ENCODE measurements at regions not wholly inside any gene's neighbourhood (a gene's known extent, or its start where the extent isn't known, plus 50 kb on each side); places are given as distances from the start of the nearest gene placed in this dataset.

DNA sequence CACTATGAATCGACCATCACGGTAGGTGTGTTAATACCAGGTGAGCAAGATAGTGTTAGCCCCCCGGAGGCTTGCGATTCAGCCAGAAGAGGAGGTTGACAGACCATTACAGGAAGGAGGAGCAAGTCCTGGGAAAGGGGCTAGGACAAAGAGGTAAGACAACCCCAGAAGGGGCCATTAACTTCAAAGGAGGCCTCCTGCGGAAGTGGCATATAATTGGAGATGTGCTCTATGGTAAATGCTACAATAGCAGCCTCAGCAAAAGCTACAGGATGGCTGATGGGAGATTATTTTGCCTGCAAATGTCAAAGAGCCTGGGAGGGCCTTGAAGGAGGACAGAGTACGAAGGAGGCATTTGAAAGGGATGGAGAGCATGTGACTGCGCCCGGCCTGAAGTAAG is 108.6 kb upstream of the CITED2 start:
- no peaks in the 10 kb centered on the region for H4K20me1 ChIP-seq (ENCODE audit: low read depth)
- H3K27me3 ChIP-seq: no peaks in the 10 kb centered on the region
- no peaks in the 10 kb centered on the region for H3K36me3 Mint-ChIP-seq
- no peaks in the 10 kb centered on the region for H3K79me2 ChIP-seq (ENCODE audit: low read depth)
- H3K4me3 ChIP-seq: no peak overlapping the region
- peaks cover 2% of the 10 kb centered on the region for H3K27me3 Mint-ChIP-seq (ENCODE audit: insufficient read depth, low read depth)
- H3K4me3 Mint-ChIP-seq: peak overlapping the region; percentile 67
- no peaks in the 10 kb centered on the region for H3K9me3 Mint-ChIP-seq
- H3K4me1 Mint-ChIP-seq: peaks cover 56% of the 10 kb centered on the region
- H3F3A ChIP-seq (ENCODE audit: low read depth): peaks cover 32% of the 10 kb centered on the region
- peak overlapping the region; percentile 50 for H3K4me2 ChIP-seq
- no peaks in the 10 kb centered on the region for H3K36me3 ChIP-seq
- peak; percentile 60 for DNase-seq (ENCODE audit: low spot score)
- H3K9ac ChIP-seq: no peak overlapping the region
- peak overlapping the region; percentile 95 for H3K27ac Mint-ChIP-seq
- H3K9me3 ChIP-seq (ENCODE audit: low read depth): no peaks in the 10 kb centered on the region
- no peak overlapping the region for H2AFZ ChIP-seq (replicated peaks)
- H3K4me1 ChIP-seq: peaks cover 55% of the 10 kb centered on the region
- TF ChIP-seq EZH2 (IDR thresholded peaks at IDR 0.05) (no peak), EZH2phosphoT487 (IDR thresholded peaks at IDR 0.05) (no peak)
- TF ChIP-seq, protein P1, sequence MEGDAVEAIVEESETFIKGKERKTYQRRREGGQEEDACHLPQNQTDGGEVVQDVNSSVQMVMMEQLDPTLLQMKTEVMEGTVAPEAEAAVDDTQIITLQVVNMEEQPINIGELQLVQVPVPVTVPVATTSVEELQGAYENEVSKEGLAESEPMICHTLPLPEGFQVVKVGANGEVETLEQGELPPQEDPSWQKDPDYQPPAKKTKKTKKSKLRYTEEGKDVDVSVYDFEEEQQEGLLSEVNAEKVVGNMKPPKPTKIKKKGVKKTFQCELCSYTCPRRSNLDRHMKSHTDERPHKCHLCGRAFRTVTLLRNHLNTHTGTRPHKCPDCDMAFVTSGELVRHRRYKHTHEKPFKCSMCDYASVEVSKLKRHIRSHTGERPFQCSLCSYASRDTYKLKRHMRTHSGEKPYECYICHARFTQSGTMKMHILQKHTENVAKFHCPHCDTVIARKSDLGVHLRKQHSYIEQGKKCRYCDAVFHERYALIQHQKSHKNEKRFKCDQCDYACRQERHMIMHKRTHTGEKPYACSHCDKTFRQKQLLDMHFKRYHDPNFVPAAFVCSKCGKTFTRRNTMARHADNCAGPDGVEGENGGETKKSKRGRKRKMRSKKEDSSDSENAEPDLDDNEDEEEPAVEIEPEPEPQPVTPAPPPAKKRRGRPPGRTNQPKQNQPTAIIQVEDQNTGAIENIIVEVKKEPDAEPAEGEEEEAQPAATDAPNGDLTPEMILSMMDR (IDR thresholded peaks at IDR 0.05): no peak
- H3K27ac ChIP-seq: peak overlapping the region; percentile 35

DNA sequence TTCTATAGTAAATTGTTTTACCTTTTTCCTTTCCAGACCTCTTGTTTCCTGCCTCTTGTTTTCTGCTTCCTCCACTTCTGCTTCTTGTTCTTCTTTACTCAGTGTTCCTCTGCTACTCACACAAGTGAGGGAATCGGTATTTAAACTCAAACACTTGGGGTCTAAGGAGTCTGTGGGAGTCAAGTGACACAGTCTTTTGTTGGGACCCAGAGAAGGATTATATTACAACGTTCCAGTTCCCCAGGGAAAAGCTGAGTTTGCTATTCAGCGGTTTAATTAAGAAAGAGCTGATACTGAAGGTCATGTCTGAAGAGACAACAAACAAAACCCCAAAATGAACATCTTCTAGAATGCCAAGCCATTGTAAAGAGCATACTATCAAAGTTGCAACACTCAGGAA is 107.8 kb upstream of the CITED2 start:
- no peaks in the 10 kb centered on the region for H3K79me2 ChIP-seq (ENCODE audit: low read depth)
- H3K9me3 Mint-ChIP-seq: no peaks in the 10 kb centered on the region
- H3K4me3 Mint-ChIP-seq: peak overlapping the region; percentile 4
- H3K9me3 ChIP-seq (ENCODE audit: low read depth): no peaks in the 10 kb centered on the region
- H3K4me1 ChIP-seq: peaks cover 47% of the 10 kb centered on the region
- no peak overlapping the region for H3K9ac ChIP-seq
- no peak overlapping the region for H2AFZ ChIP-seq (replicated peaks)
- peaks cover 32% of the 10 kb centered on the region for H3F3A ChIP-seq (ENCODE audit: low read depth)
- H3K36me3 Mint-ChIP-seq: peaks cover 4% of the 10 kb centered on the region
- H3K4me1 Mint-ChIP-seq: peaks cover 49% of the 10 kb centered on the region
- peak overlapping the region; percentile 94 for H3K27ac Mint-ChIP-seq
- no peak overlapping the region for H3K4me3 ChIP-seq
- TF ChIP-seq EZH2phosphoT487 (IDR thresholded peaks at IDR 0.05) (no peak), EZH2 (IDR thresholded peaks at IDR 0.05) (no peak)
- TF ChIP-seq, protein P1 (IDR thresholded peaks at IDR 0.05): no peak
- peak; percentile 23 for DNase-seq (ENCODE audit: low spot score)
- no peak overlapping the region for H3K27ac ChIP-seq
- peaks cover 2% of the 10 kb centered on the region for H3K27me3 Mint-ChIP-seq (ENCODE audit: insufficient read depth, low read depth)
- no peaks in the 10 kb centered on the region for H3K27me3 ChIP-seq
- H3K4me2 ChIP-seq: peak overlapping the region; percentile 50
- no peaks in the 10 kb centered on the region for H3K36me3 ChIP-seq
- H4K20me1 ChIP-seq (ENCODE audit: low read depth): no peaks in the 10 kb centered on the region

DNA sequence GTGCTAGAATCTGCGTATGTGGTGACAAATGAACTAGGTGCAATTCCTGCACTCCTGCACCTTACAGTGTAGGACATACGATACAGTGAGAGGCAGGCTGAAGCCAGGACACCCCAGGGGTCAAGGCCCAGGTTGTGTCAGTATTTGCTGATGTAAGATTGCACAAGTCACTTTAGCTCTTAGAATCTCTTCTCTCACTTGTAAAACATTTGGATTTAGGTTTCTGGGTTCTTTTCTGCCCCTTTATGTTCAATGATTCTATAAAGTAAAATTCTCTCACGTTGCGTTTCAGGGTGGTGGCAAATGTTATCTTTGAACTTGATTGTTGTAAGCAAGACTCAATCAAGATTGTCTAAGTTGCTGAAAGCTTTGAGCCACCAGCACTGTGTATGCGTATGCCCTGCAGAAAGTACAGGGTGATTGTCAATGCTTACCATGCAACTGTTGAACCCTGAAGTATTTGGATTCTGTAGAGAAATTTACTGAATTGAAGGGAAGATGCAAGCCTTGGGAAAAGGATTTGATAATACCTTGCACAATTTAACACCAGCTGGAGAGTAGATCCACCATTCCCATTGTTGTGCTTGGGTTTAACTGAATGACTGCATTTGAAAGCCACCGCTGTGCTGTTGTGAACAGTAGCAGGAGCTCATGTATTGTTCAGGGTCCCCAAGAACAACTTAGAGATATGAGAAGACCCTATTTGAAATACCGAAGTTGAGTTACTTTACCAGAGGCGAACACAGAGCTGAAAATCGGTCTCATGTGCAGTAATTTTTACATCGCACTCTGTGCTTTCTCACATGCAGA is 106.1 kb upstream of the CITED2 start:
- no peak overlapping the region for H2AFZ ChIP-seq (replicated peaks)
- no peak overlapping the region for H3K4me3 ChIP-seq
- TF ChIP-seq EZH2 (IDR thresholded peaks at IDR 0.05): no peak
- TF ChIP-seq, protein P1 (IDR thresholded peaks at IDR 0.05): no peak
- H3K4me2 ChIP-seq: peak overlapping the region; percentile 60
- Mint-ChIP-seq H3K4me3 (peak overlapping the region; percentile 59), H3K36me3 (peaks cover 4% of the 10 kb centered on the region), H3K27ac (peak overlapping the region; percentile 97), H3K9me3 (no peaks in the 10 kb centered on the region), H3K27me3 (ENCODE audit: insufficient read depth, low read depth) (peaks cover 2% of the 10 kb centered on the region), H3K4me1 (peaks cover 62% of the 10 kb centered on the region)
- peaks cover 34% of the 10 kb centered on the region for H3F3A ChIP-seq (ENCODE audit: low read depth)
- H3K27ac ChIP-seq: no peak overlapping the region
- no peaks in the 10 kb centered on the region for H3K27me3 ChIP-seq
- H3K79me2 ChIP-seq (ENCODE audit: low read depth): no peaks in the 10 kb centered on the region
- H4K20me1 ChIP-seq (ENCODE audit: low read depth): no peaks in the 10 kb centered on the region
- no peaks in the 10 kb centered on the region for H3K9me3 ChIP-seq (ENCODE audit: low read depth)
- no peak overlapping the region for H3K9ac ChIP-seq
- no peaks in the 10 kb centered on the region for H3K36me3 ChIP-seq
- DNase-seq (ENCODE audit: low spot score): peak; percentile 68
- peaks cover 57% of the 10 kb centered on the region for H3K4me1 ChIP-seq
